GM21515 (cell line): ENCODE measurements at regions not wholly inside any gene's neighbourhood (a gene's known extent, or its start where the extent isn't known, plus 50 kb on each side); places are given as distances from the start of the nearest gene placed in this dataset.
"Not testable (repeated sequence)": the region's sequence is repeated elsewhere in the genome, so short reads cannot be mapped to it uniquely, and the experiment has no call there.

Experiments
- ATAC-seq: cut with Tn5 transposase; IDR thresholded peaks from one replicate; pipeline ENCODE4 v1.9.1; 2021; ENCODE audit not compliant: unreplicated experiment

DNA sequence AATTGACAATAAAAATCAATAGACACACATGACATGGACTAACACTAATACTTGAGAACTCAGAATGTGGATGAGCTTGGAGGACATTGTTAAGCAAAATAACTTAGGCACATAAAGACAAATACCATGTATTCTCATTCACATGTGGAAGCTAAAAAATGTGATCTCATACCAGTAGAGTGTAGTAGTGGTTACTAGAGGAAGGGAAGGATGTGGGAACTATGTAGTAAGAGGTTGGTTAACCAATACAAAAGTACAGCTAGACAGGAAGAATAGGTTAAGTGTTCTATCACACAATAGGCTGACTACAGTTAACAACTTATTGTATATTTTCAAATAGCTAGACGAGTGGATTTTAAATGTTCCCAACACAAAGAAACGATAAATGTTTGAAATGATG is 415.8 kb upstream of the KLF12 start:
- ATAC-seq = no peak

DNA sequence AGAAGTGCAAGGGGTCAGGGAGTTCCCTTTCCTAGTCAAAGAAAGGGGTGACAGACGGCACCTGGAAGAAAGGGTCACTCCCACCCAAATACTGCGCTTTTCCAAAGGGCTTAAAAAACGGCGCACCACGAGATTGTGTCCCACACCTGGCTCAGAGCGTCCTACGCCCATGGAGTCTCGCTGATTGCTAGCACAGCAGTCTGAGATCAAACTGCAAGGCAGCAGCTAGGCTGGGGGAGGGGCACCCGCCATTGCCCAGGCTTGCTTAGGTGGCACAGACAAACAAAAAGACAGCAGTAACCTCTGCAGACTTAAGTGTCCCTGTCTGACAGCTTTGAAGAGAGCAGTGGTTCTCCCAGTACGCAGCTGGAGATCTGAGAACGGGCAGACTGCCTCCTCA is 402.4 kb upstream of the KLF12 start:
- ATAC-seq = not testable (repeated sequence)

DNA sequence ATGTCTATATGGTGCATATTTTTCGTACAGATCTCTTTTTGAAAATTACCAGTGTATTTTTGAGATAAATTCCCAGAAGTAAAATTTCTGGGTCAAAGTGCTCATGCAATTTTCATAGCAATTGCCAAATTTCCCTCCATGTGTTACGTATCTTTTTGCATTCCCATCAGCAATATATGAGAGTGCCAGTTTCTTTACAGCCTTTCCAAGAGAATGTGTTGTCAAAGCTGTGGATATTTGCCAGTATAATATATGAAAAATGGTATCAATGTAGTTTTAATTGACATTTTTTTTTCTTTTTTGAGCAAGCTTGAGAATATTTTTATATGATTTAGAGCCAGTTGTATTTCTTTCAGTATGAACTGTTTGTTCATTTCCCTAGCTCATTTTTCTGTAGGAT is 399.0 kb upstream of the KLF12 start:
- ATAC-seq = no peak

DNA sequence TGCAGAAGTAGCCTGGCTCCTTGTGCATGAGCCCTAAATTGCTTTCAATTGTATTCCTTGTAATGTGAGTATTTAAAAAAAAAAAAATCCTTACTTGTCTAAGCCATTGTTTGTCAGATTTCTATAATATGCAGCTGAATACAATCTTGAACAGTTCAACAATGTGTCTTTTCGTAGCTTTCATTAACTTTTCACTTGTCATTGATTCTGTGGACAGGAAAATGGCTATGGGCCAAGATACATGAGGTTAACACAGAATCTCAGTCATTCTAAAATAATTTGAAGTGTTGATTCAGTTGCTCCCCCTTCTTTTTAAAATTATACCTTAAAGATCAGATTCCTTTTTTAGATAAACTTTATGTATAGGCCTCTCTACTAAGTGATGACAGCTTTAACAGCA is 395.8 kb upstream of the KLF12 start:
- no peak for ATAC-seq

DNA sequence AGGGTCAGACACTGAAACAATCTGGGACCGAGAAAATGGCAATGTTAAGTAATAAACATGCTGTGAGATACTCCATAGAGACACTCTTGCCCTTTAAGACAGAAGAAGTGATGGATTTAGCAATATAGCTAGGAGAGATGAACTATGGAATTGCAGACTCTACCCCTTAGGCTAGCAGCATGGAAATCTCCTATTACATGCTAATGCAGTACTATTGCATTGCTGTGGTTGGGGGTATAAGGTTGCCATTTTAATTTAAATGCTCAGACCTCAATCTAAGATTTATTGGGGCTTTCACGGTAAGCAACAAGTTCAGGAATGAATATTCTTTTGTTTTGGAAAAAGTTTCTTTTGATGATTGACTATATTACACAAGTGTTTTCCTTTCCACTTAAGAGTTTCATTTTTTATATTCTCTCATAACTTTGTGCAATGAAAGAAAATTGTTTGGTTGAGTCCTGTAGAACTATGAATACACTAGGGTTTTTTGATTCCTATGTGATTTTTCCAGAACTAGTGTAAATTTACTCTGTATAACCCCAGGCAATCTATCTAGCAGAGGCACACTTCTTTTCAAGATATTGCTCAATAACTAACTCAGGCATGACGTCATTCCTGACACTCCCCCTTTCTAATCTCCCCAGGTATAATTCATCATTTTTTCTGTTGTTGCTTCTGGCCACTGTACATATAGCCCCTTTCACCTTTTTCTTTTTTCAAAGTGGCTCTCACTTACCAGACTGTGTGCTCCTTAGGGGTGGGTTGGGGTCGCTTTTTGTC is 394.7 kb upstream of the KLF12 start:
- no peak for ATAC-seq

DNA sequence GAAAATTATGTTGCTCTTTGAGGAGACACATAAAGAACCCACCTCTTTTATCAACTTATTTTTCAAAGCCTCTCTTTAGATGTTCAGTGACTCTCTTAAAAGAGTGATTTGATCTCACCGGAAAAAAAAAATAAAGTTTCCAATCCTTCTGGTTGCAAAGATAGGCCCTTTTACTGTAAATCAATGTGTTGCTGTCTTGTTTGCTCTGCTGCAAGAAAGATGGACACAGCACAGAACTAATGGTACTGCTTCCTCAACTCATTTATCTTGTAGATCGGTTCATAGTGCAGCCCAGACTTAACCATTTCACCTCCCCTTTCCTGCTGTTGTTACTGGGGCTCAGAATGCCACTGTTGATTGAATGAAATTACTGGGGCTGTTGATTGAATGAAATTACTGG is 388.9 kb upstream of the KLF12 start:
- ATAC-seq = no peak

DNA sequence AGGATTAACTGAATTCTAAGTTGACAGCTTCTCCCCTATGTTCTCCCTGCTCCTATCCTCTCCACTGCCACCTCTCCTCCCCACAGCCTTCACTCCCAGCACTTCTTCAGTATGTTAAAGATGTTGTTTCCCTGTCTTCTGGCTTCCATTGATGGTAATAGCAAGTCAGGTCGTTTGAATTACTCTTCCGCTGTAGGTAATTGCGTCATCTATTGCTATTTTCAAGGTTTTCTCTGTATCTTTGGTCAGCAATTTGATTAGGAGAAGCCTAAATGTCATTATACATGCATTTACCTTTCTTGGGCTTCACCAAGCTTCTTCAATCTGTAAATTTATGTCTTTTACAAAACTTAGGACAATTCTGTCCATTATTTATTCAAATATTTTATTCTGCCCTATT is 377.3 kb upstream of the KLF12 start:
- no peak for ATAC-seq

DNA sequence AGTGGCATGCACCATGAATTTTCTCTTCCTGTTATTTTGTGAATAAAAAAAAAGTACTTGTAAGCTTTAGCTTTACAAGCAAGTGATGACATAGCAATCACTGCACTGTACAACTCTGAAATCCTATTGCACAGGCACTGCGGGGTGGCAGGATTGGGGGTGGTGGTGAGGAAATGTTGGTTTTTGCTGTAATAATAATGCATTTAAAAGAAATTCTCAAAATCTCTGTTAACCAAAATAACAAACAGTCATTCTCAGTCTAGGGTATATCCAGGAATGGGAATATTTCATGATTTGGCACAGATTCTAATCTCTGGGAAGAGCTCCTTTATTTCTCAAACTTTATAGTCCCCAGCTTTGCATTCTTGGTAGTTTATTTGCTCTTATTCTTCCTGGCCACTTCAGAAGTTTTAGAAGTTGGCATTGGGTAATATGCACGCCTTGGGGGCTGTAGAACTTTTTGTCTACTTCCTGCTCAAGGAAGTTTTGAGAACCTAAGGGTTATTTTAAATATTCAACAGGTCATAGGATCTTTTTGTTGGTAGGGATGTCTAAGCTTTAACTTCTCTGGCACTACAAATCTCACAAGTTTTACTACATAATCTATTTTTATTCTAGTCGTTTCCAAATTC is 353.0 kb upstream of the KLF12 start:
- no peak for ATAC-seq

DNA sequence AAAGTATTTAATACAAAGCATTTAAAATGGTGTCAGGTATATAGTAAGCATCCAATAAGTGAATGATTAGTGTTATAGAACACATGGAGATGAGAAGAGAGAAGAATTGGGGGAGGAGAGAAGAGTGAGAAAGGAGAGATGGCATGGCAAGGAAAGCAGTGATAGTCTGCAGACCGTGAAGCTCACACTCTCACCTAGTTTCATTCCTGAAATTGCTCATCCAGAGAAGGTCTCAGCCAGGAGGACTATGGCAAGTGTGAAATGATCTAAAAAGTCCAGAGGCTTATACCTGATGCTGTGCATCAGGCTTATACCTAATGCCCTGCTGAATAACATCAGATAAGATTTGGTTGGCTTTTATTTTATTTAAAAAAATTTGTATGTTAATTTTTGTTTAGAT is 351.6 kb upstream of the KLF12 start:
- no peak for ATAC-seq

DNA sequence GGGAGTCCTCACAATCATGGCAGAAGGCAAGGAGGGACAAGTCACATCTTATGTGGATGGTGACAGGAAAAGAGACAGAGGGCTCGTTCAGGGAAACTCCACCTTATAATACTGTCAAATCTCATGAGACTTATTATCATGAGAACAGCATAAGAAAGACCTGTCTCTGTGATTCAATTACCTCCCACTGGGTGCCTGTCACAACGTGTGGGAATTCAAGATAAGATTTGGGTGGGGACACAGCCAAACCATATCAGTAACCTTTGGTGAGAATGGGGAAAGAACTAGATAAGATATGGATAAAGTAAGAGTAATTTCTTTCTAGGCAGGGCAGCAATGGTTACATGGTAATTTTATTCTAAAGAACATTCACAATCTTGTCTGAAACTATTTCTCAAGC is 344.9 kb upstream of the KLF12 start:
- no peak for ATAC-seq

DNA sequence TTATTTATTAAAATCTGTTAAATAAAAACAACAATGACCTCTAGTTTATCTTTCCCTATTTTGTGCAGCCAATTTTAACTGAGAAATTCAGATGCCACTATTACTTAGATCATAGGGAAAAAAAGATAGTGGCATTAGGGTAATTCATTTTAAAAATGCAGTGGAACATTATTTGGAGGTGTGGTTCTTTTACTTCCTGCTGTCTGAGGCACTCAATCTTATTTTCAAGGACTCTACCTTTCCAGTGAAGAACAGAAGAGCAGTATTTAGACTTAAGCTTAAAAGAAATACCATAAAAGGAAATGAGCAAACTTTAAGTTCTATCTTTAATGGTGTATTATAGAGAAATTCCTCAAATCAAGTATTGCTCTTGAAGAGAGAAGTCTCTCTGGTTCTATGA is 342.6 kb upstream of the KLF12 start:
- no peak for ATAC-seq

DNA sequence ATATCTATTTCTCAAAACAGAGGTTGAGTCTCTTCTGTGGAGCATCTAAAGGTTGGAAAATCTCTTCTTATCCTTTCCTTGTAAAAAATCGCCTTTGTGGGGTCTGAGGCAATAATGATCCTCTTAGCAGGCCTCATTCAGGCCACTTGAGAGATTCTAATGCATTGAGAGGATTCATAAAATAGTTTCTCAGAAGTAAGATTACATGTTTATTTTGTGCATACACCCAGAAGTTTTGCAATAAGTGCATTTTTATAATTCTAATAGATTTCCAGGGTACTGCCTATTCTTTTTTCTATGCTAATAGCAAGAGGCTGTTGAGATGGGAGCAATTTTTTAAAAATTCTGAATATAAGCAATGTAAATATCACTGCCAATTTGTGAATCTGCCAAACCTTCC is 342.2 kb upstream of the KLF12 start:
- no peak for ATAC-seq

DNA sequence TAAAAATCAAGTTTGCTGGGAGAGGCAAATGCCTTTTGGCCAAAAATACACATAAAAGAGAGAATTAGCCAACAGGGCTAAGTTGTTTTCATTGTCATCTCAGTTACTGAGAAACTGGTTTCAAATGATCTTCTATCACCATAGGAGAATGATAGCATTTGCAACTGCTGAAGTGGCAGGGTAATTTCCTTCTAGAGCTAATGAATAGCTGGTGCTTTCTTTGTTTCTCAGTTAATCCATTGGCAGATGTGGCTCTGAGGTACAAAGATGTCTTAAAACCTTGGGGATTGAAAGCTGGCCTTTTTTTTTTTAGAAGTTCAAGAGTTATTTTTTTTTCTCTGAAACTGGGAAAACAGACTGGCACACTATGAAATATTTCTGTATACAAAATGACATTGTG is 332.7 kb upstream of the KLF12 start:
- no peak for ATAC-seq

DNA sequence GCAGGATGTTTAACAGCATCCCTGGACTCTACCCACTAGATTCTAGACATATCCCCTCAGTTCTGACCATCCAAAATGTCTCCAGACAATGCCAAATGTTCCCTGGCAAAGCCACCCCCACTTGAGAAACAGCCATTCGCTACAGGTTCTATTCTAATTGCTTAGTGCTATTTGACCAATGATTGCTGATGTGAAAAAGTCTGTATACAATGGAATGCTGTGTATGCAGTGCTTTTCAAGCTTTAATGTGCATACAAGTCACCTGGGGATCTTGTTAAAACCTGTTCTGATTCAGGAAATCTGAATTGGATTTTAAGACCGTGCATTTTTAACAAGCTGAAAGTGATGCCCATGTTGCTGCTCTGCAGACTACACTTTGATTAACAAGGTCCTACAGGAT is 331.8 kb upstream of the KLF12 start:
- ATAC-seq = no peak

DNA sequence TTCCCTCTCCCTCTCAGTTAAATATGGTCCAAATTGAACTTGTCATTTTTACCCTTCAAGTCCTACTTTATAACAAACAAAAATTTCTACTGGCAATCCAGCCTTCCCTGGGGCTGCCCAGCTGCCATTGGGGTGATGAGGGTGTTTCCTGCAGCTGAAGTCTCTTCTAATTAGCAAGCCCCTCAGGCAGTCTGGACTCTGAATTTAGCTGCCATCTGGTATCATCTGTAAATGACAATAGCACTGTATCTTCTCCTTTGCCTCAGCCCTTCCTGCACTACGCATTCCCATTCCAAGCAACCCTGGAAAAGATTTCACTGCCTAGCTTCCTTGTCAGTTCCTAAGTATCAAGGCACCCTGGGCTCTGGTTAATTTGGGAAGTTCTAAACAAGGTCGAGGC is 331.1 kb upstream of the KLF12 start:
- no peak for ATAC-seq

DNA sequence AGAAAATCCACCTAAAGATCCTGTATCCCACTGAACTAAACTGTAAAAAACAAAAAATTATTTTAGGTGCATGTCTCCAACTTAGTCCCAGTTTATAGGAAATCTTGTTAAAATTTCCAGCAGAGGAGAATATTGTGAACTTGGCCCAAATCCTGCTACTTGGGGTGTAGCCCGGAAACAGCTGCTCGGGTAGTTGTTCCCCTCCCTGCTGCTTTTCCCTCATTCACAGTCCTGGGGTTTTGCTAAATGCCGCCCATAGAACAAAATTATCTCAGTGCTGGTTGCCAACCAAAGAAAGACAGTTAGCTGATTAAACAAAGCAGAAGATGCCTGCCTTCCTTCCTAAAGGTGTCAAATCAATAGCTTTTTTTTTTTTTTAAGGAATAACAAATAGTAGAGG is 330.5 kb upstream of the KLF12 start:
- ATAC-seq = no peak

DNA sequence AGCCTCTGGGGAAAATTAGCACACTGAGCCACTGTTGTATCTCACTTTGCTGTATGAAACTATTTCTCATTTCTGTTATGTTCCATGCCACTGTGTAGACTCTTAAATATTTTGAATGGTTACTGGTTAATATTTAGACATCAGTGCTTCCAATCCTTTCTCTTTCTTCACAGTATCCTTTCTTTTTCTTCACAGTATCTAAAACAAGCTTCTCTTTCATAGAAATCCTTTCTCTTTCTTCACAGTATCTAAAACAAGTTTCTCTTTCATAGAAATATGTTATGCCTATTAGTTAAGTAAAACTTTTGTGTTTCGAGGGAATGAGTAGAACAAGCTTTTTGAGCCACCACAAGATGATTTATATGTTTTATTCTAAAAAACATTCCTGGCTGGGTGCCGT is 326.8 kb upstream of the KLF12 start:
- no peak for ATAC-seq

DNA sequence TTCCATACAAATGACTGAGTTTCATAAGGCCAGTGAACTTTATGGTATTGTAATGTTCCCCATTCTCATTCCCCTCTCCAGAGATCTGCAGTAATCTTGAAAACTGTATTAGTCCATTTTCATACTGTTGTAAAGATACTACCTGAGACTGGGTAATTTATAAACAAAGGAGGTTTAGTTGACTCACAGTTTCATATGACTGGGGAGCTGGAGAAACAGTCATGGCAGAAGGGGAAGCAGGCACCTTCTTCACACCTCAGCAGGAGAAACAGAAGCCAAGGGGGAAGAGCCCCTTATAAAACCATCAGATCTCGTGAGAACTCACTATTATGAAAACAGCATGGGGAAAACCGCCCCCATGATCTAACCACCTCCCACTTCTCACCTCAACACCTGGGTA is 318.7 kb upstream of the KLF12 start:
- ATAC-seq = no peak

DNA sequence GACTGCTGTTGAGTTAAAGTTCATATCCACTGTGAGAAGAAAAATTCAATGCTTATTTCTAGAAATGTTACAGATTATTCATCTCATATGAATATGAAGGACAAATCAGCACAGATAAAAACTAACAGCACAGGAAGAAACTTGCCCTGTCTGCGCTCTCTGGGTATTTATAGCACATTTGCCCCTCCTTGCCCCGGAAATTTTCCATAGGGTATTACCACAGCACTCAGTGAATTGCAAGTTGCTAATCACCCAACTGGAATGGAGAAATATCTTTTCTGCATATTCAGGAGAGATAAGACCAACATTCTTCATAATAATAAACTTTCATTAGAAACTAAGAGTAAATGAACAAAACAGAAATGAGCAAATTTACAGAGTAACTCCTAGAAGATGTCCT is 318.0 kb upstream of the KLF12 start:
- no peak for ATAC-seq

DNA sequence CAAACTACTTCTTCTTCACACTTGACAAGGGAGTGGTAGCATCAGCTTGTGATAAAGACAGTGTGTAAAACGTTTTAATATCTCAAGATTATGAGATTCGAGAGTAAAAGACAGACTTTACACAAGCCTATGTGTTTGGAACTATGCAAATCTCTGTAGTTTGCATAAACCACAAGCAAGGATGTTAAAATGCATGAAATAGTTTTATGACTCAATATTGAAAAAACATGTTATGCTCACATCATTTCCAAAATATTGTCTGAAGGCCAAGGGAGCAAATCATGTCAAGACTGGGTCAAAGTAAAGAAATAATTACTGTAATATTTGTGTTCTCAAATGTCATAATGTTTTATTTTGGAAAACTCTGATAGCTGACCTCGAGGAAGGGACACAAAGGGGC is 316.8 kb upstream of the KLF12 start:
- no peak for ATAC-seq

DNA sequence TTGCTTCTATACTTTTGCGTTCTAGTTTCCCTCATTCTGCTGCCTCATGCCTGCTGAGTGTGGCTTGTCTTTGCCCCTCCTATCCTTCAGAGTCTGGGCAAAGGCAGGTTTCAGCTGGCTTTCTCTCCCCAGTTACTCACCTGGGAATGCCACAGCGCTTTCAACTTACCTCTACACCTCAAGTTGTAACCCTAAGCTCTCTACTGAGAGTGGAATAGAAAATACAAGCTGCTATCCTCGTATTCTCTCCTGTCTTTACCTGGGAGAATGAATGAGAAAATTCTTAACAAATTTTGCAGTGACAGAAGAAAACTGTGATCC is 316.3 kb upstream of the KLF12 start:
- ATAC-seq = no peak

DNA sequence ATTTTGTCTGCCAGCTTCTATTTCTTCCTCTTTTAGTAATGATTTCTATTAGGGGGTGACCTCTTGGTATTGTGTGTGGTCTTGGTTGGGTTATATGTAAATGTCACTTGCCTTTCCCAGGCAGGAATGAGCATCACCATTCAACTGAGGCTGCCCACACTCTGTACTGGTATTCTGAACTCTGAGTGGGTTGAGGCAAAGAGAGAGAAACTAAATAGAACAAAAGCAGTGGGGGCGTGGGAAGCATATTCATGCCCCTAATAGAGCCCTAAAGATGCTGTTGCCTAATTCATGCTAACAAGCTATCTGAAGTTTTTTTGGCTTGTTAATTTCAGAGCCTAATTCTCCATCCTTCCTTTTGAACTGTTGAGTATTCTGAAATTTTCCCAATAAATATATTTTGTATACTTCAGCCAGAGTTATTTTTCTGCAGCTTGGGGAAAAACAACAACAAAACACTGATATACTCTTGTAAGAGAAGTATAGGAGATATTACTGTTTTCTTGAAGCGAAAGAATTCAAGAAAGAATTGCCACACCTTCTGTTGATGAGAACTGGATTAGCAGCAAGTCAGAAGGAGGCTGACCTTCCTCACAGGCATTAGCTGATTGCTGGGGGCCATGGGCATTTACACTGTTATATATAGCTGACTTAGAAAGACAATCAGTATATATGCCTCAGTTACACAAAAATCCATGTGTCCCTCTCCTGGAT is 315.8 kb upstream of the KLF12 start:
- no peak for ATAC-seq
